SH-SY5Y (cell line): ENCODE measurements at regions not wholly inside any gene's neighbourhood (a gene's known extent, or its start where the extent isn't known, plus 50 kb on each side); places are given as distances from the start of the nearest gene placed in this dataset.

ENCODE experiments used
- GATA2 ChIP-seq: IDR thresholded peaks from 2 replicates; pipeline ENCODE4 v1.6.1; 2011; ENCODE audit warnings: mild to moderate bottlenecking, low read depth, low read length
- GATA3 ChIP-seq: IDR thresholded peaks from 2 replicates; pipeline ENCODE4 v1.6.1; 2011; ENCODE audit warnings: low read depth, mild to moderate bottlenecking, low read length, moderate library complexity

DNA sequence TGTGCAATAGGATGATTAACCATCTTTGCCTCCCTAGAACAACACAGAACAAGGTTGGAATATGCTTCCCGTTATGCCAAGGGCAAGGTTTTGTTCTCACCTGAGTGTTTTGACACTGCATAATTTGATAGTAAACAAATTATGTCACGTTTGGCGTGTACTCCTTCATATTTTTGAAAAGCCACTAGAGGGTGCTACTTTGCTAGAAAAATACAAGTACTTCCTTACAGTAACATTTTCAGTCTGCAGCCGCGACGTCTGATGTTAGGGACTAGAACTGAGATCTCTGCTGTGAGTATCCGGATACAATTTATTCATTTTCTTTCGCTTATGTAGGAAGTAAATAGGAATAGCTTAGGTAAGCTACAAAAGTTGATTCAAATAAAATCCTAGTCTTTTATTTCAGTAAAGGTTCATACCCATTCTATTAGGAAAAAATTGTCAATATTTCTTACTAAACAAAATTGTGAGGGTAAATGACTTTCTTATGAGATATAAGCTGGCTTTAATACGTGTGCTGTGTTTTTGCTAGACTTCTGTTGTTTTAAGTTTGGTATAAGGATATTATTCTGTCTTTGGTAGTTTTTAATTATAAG is 181.1 kb upstream of the WDFY3 start:
- TF ChIP-seq GATA2 (no peak), GATA3 (no peak)
